AG10803 (cell line): ENCODE measurements at regions not wholly inside any gene's neighbourhood (a gene's known extent, or its start where the extent isn't known, plus 50 kb on each side); places are given as distances from the start of the nearest gene placed in this dataset.

ENCODE experiments used
- DNase-seq: peaks from one replicate; pipeline ENCODE4 v3.0.0; 2010; ENCODE audit warnings: low read depth
- H3K4me3 ChIP-seq: 2 replicates; pipeline ENCODE4 v1.5.1; 2011; ENCODE audit warnings: mild to moderate bottlenecking, low read length, control low read depth
- CTCF ChIP-seq: conservative IDR thresholded peaks from 2 replicates; pipeline ENCODE4 v1.5.1; 2011; ENCODE audit warnings: mild to moderate bottlenecking, low read length, control low read depth, inconsistent platforms

GRCh38 chr15:77552066-77552465 is 80.6 kb downstream of the LINGO1 start:
- DNase-seq: no peak
- H3K4me3 ChIP-seq: no peak overlapping the region
- TF ChIP-seq CTCF: no peak

- no peak for TF ChIP-seq CTCF
- no peak overlapping the region for H3K4me3 ChIP-seq
- peak; percentile 67 for DNase-seq
These were observed 82.1 kb downstream of the LINGO1 start for GRCh38 chr15:77550301-77551251.

DNA sequence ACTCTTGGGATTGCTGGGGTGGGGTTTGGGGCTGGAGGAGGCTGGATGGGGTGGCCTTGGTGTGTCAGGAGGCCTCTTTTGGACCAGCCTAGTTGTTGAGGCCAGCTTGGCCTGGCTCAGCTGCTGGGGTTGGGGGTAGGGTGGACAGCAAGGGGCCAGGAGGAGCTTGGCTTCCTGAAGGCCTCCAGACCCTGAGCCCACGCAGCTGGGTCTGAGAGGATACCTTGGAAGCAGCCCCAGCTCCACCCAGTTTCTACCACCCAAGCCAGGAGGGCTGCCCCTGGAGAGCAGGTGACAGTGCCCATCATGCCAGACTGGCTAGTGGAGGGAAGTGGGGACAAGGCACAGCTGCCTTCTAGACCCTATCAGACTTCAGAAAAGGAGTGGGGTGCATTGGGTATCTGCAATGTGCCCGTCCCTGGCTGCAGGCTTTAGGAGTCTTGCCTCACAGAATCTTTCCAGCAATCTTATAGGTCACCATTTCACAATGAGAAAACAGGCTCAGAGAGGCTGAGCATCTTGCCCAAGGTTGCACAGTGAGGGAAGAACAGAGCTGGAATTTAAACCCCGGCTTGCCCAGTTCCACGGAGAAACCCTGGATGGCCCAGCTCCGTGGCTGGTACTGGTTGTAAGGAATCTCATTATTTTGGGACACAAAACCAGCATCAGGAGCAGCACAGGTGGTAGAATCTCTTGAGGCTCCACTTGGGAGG is 83.0 kb downstream of the LINGO1 start:
- H3K4me3 ChIP-seq: no peak overlapping the region
- TF ChIP-seq CTCF: no peak
- no peak for DNase-seq

- no peak for TF ChIP-seq CTCF
- no peak overlapping the region for H3K4me3 ChIP-seq
- DNase-seq: no peak
These were observed 83.8 kb downstream of the LINGO1 start for GRCh38 chr15:77548589-77549557.

DNA sequence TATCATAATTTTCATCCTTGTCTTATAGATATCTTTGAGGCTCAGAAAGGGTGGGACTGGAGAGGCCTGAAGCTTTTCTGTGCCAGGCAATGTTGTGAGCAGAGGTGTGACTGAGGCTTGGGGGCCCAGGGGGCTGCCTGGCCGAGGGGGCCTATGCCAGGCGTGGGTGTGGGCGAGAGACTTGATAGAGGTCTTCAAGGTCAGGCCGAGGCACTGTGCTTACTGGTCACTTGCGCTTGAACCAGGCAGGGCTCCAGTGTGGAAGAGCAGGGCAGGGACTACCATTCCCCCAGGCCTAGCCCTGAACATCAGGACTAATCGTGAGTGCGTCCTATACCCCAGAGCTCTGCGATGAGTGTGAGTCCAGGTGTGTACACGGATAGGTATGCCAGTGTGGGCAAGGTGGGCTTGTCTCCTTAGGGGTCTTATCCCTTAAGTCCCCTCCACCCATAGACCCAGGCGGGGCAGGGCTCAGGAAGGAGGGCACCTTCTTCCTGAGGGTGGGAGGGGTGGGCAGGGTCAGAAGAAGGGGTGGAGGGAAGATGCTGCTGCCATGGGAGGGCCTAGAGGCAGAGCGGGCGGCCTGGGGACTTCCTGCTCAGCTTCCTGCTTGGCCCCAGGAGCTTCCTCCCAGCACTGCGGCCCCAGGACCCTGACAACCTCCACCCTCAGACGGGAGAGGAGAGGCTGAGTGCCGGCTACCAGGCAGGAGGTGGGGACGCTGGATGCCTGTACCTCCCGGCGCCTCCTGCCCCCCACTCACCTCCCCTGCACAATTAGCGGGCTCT is 84.7 kb downstream of the LINGO1 start:
- H3K4me3 ChIP-seq: no peak overlapping the region
- no peak for TF ChIP-seq CTCF
- no peak for DNase-seq

- TF ChIP-seq CTCF: no peak
- H3K4me3 ChIP-seq: no peak overlapping the region
- DNase-seq: no peak
These were observed 85.8 kb downstream of the LINGO1 start for GRCh38 chr15:77546870-77547269.
